ENCODE measurements at regions not wholly inside any gene's neighbourhood (a gene's known extent, or its start where the extent isn't known, plus 50 kb on each side); places are given as distances from the start of the nearest gene placed in this dataset.

- H3K4me1 ChIP-seq (ENCODE audit: control insufficient read depth, insufficient read depth, low read length) = no peaks in the 10 kb centered on the region
- H3K4me3 ChIP-seq (ENCODE audit: low read depth, low read length) = no peak overlapping the region
- TF ChIP-seq ZNF280D (tag by site-specific recombination; IDR thresholded peaks at IDR 0.05) = no peak
- no peak for TF ChIP-seq ZNF596 (tag by site-specific recombination; IDR thresholded peaks at IDR 0.05)
- TF ChIP-seq ZNF544 (tag by site-specific recombination; IDR thresholded peaks at IDR 0.05) = no peak
- no peak for TF ChIP-seq HIC1 (tag by site-specific recombination; IDR thresholded peaks at IDR 0.05)
- TF ChIP-seq ZBTB11 (tag by site-specific recombination; conservative IDR thresholded peaks at IDR 0.05; ENCODE audit: low read depth) = no peak
- no peak for TF ChIP-seq ZSCAN30 (tag by site-specific recombination; IDR thresholded peaks at IDR 0.05)
- TF ChIP-seq BCL6B (tag by site-specific recombination; IDR thresholded peaks at IDR 0.05) = no peak
- no peak for TF ChIP-seq KLF1 (tag by site-specific recombination; IDR thresholded peaks at IDR 0.05)
- TF ChIP-seq ZSCAN4 (tag by site-specific recombination; IDR thresholded peaks at IDR 0.05) = no peak
- no peak for TF ChIP-seq ZNF10 (tag by site-specific recombination; IDR thresholded peaks at IDR 0.05)
- TF ChIP-seq ZNF341 (tag by site-specific recombination; IDR thresholded peaks at IDR 0.05; ENCODE audit: low read depth) = no peak
- TF ChIP-seq ZNF621 (tag by site-specific recombination; IDR thresholded peaks at IDR 0.05) = no peak
- TF ChIP-seq EGR2 (tag by site-specific recombination; IDR thresholded peaks at IDR 0.05; ENCODE audit: low read depth) = no peak
- no peak for TF ChIP-seq ZNF354C (tag by site-specific recombination; IDR thresholded peaks at IDR 0.05; ENCODE audit: borderline replicate concordance, low read depth)
- no peak for TF ChIP-seq ZNF26 (tag by site-specific recombination; IDR thresholded peaks at IDR 0.05)
- TF ChIP-seq ZNF473 (tag by site-specific recombination; IDR thresholded peaks at IDR 0.05) = no peak
- ChIA-PET POLR2A (no interaction called here), CTCF (no interaction called here)
- no peak overlapping the region for H3K27ac ChIP-seq (ENCODE audit: extremely low read depth, low read depth, low read length)
- no peaks in the 10 kb centered on the region for H3K36me3 ChIP-seq (ENCODE audit: control insufficient read depth in 2 of 2, insufficient read depth in 1 of 2, low read length in 2 of 2)
- no peaks in the 10 kb centered on the region for H3K9me3 ChIP-seq (ENCODE audit: control insufficient read depth, insufficient read depth, low read depth, low read length)
These were observed 500.9 kb upstream of the NAALADL2 start for GRCh38 chr3:174358252-174358651.

All from HEK293 (cell line).